WI38 (cell line): ENCODE measurements at regions not wholly inside any gene's neighbourhood (a gene's known extent, or its start where the extent isn't known, plus 50 kb on each side); places are given as distances from the start of the nearest gene placed in this dataset.

Experiments
- H3K4me3 ChIP-seq: 2 replicates; pipeline ENCODE4 v1.5.1; 2011; ENCODE audit warnings: low read depth, mild to moderate bottlenecking, control low read depth, low read length
- CTCF ChIP-seq: IDR thresholded peaks from 2 replicates; pipeline ENCODE4 v1.5.1; 2012; ENCODE audit warnings: low read depth, mild to moderate bottlenecking, control low read depth, low read length

- no peak overlapping the region for H3K4me3 ChIP-seq
- TF ChIP-seq CTCF, result no peak
These were observed 132.8 kb upstream of the L3MBTL4 start for GRCh38 chr18:6547476-6547875.

GRCh38 chr18:6553234-6553900, 138.7 kb upstream of the L3MBTL4 start:
- no peak overlapping the region for H3K4me3 ChIP-seq
- TF ChIP-seq CTCF, result no peak

GRCh38 chr18:6557057-6557769, 142.5 kb upstream of the L3MBTL4 start:
- no peak for TF ChIP-seq CTCF
- no peak overlapping the region for H3K4me3 ChIP-seq

- no peak overlapping the region for H3K4me3 ChIP-seq
- TF ChIP-seq CTCF, result no peak
These were observed 143.1 kb upstream of the L3MBTL4 start for GRCh38 chr18:6557770-6558248.

GRCh38 chr18:6558446-6559156, 143.9 kb upstream of the L3MBTL4 start:
- H3K4me3 ChIP-seq, result no peak overlapping the region

GRCh38 chr18:6559296-6559695, 144.6 kb upstream of the L3MBTL4 start:
- no peak overlapping the region for H3K4me3 ChIP-seq

More at GRCh38 chr18:6558446-6559156, 143.9 kb upstream of the L3MBTL4 start:
- TF ChIP-seq CTCF, result no peak

More at GRCh38 chr18:6559296-6559695, 144.6 kb upstream of the L3MBTL4 start:
- no peak for TF ChIP-seq CTCF
